ENCODE measurements at regions not wholly inside any gene's neighbourhood (a gene's known extent, or its start where the extent isn't known, plus 50 kb on each side); places are given as distances from the start of the nearest gene placed in this dataset.

- Histone ChIP-seq H3K4me3 (ENCODE audit: low read length in 3 of 3) (no peak overlapping the region), H3K9me3 (ENCODE audit: control insufficient read depth in 3 of 3, low read length in 3 of 3) (no peaks in the 10 kb centered on the region), H3K27ac (ENCODE audit: low read depth, low read length) (no peak overlapping the region), H3K36me3 (ENCODE audit: control insufficient read depth in 3 of 3, insufficient read depth in 3 of 3, low read length in 3 of 3) (no peaks in the 10 kb centered on the region), H3K9ac (ENCODE audit: low read depth in 1 of 3, low read length in 3 of 3) (no peak overlapping the region), H3K27me3 (ENCODE audit: control insufficient read depth in 3 of 3, insufficient read depth in 3 of 3, low read length in 3 of 3) (peaks cover 3 to 5% (median 4%) of the 10 kb centered on the region in 3 donors), H3K4me1 (ENCODE audit: control insufficient read depth in 3 of 3, insufficient read depth in 3 of 3, low read length in 3 of 3) (no peaks in the 10 kb centered on the region)
These were observed 153.1 kb upstream of the ARL4C start for GRCh38 chr2:234649951-234650350.

GRCh38 chr2:234643407-234643806 lies 146.5 kb upstream of the ARL4C start:
- Histone ChIP-seq H3K4me3 (ENCODE audit: low read length in 3 of 3) (no peak overlapping the region), H3K36me3 (ENCODE audit: control insufficient read depth in 3 of 3, insufficient read depth in 3 of 3, low read length in 3 of 3) (no peaks in the 10 kb centered on the region), H3K9ac (ENCODE audit: low read depth in 1 of 3, low read length in 3 of 3) (no peak overlapping the region), H3K4me1 (ENCODE audit: control insufficient read depth in 3 of 3, insufficient read depth in 3 of 3, low read length in 3 of 3) (no peaks in the 10 kb centered on the region), H3K27me3 (ENCODE audit: control insufficient read depth in 3 of 3, insufficient read depth in 3 of 3, low read length in 3 of 3) (no peaks in the 10 kb centered on the region), H3K27ac (ENCODE audit: low read depth, low read length) (no peak overlapping the region), H3K9me3 (ENCODE audit: control insufficient read depth in 3 of 3, low read length in 3 of 3) (no peaks in the 10 kb centered on the region)

- Histone ChIP-seq H3K4me3 (ENCODE audit: low read length in 3 of 3) (no peak overlapping the region), H3K27ac (ENCODE audit: low read depth, low read length) (no peak overlapping the region), H3K9ac (ENCODE audit: low read depth in 1 of 3, low read length in 3 of 3) (no peak overlapping the region), H3K27me3 (ENCODE audit: control insufficient read depth in 3 of 3, insufficient read depth in 3 of 3, low read length in 3 of 3) (no peaks in the 10 kb centered on the region), H3K36me3 (ENCODE audit: control insufficient read depth in 3 of 3, insufficient read depth in 3 of 3, low read length in 3 of 3) (no peaks in the 10 kb centered on the region), H3K4me1 (ENCODE audit: control insufficient read depth in 3 of 3, insufficient read depth in 3 of 3, low read length in 3 of 3) (no peaks in the 10 kb centered on the region), H3K9me3 (ENCODE audit: control insufficient read depth in 3 of 3, low read length in 3 of 3) (no peaks in the 10 kb centered on the region)
These were observed 144.2 kb upstream of the ARL4C start for GRCh38 chr2:234641086-234641485.

- no peak overlapping the region for H3K9ac ChIP-seq (ENCODE audit: low read depth in 1 of 3, low read length in 3 of 3)
- no peaks in the 10 kb centered on the region for H3K36me3 ChIP-seq (ENCODE audit: control insufficient read depth in 3 of 3, insufficient read depth in 3 of 3, low read length in 3 of 3)
- H3K27ac ChIP-seq (ENCODE audit: low read depth, low read length), result no peak overlapping the region
- H3K4me1 ChIP-seq (ENCODE audit: control insufficient read depth in 3 of 3, insufficient read depth in 3 of 3, low read length in 3 of 3), result no peaks in the 10 kb centered on the region
- H3K27me3 ChIP-seq (ENCODE audit: control insufficient read depth in 3 of 3, insufficient read depth in 3 of 3, low read length in 3 of 3), result no peaks in the 10 kb centered on the region
- H3K9me3 ChIP-seq (ENCODE audit: control insufficient read depth in 3 of 3, low read length in 3 of 3), result no peaks in the 10 kb centered on the region
- H3K4me3 ChIP-seq (ENCODE audit: low read length in 3 of 3), result no peak overlapping the region
These were observed 143.8 kb upstream of the ARL4C start for GRCh38 chr2:234640657-234641056.

GRCh38 chr2:234638966-234639365 lies 142.1 kb upstream of the ARL4C start:
- Histone ChIP-seq H3K27ac (ENCODE audit: low read depth, low read length) (no peak overlapping the region), H3K4me3 (ENCODE audit: low read length in 3 of 3) (no peak overlapping the region), H3K27me3 (ENCODE audit: control insufficient read depth in 3 of 3, insufficient read depth in 3 of 3, low read length in 3 of 3) (peaks cover 0 to under 1% (median 0%) of the 10 kb centered on the region in 3 donors), H3K36me3 (ENCODE audit: control insufficient read depth in 3 of 3, insufficient read depth in 3 of 3, low read length in 3 of 3) (no peaks in the 10 kb centered on the region), H3K9me3 (ENCODE audit: control insufficient read depth in 3 of 3, low read length in 3 of 3) (no peaks in the 10 kb centered on the region), H3K4me1 (ENCODE audit: control insufficient read depth in 3 of 3, insufficient read depth in 3 of 3, low read length in 3 of 3) (no peaks in the 10 kb centered on the region), H3K9ac (ENCODE audit: low read depth in 1 of 3, low read length in 3 of 3) (no peak overlapping the region)

- Histone ChIP-seq H3K4me1 (ENCODE audit: control insufficient read depth in 3 of 3, insufficient read depth in 3 of 3, low read length in 3 of 3) (no peaks in the 10 kb centered on the region), H3K9me3 (ENCODE audit: control insufficient read depth in 3 of 3, low read length in 3 of 3) (no peaks in the 10 kb centered on the region), H3K4me3 (ENCODE audit: low read length in 3 of 3) (no peak overlapping the region), H3K27me3 (ENCODE audit: control insufficient read depth in 3 of 3, insufficient read depth in 3 of 3, low read length in 3 of 3) (peaks cover 5 to 11% (median 10%) of the 10 kb centered on the region in 3 donors), H3K36me3 (ENCODE audit: control insufficient read depth in 3 of 3, insufficient read depth in 3 of 3, low read length in 3 of 3) (no peaks in the 10 kb centered on the region), H3K27ac (ENCODE audit: low read depth, low read length) (no peak overlapping the region), H3K9ac (ENCODE audit: low read depth in 1 of 3, low read length in 3 of 3) (no peak overlapping the region)
These were observed 138.4 kb upstream of the ARL4C start for GRCh38 chr2:234635284-234635683.

GRCh38 chr2:234633581-234634230 lies 136.8 kb upstream of the ARL4C start:
- H3K27ac ChIP-seq (ENCODE audit: low read depth, low read length), result no peak overlapping the region
- no peak overlapping the region for H3K9ac ChIP-seq (ENCODE audit: low read depth in 1 of 3, low read length in 3 of 3)
- H3K9me3 ChIP-seq (ENCODE audit: control insufficient read depth in 3 of 3, low read length in 3 of 3), result no peaks in the 10 kb centered on the region
- H3K36me3 ChIP-seq (ENCODE audit: control insufficient read depth in 3 of 3, insufficient read depth in 3 of 3, low read length in 3 of 3), result no peaks in the 10 kb centered on the region
- H3K4me1 ChIP-seq (ENCODE audit: control insufficient read depth in 3 of 3, insufficient read depth in 3 of 3, low read length in 3 of 3), result no peaks in the 10 kb centered on the region
- H3K4me3 ChIP-seq (ENCODE audit: low read length in 3 of 3), result no peak overlapping the region
- peaks cover 5 to 11% (median 10%) of the 10 kb centered on the region in 3 donors for H3K27me3 ChIP-seq (ENCODE audit: control insufficient read depth in 3 of 3, insufficient read depth in 3 of 3, low read length in 3 of 3)

GRCh38 chr2:234632527-234633391 lies 135.9 kb upstream of the ARL4C start:
- Histone ChIP-seq H3K9me3 (ENCODE audit: control insufficient read depth in 3 of 3, low read length in 3 of 3) (no peaks in the 10 kb centered on the region), H3K36me3 (ENCODE audit: control insufficient read depth in 3 of 3, insufficient read depth in 3 of 3, low read length in 3 of 3) (no peaks in the 10 kb centered on the region), H3K4me3 (ENCODE audit: low read length in 3 of 3) (no peak overlapping the region), H3K9ac (ENCODE audit: low read depth in 1 of 3, low read length in 3 of 3) (no peak overlapping the region), H3K4me1 (ENCODE audit: control insufficient read depth in 3 of 3, insufficient read depth in 3 of 3, low read length in 3 of 3) (no peaks in the 10 kb centered on the region), H3K27me3 (ENCODE audit: control insufficient read depth in 3 of 3, insufficient read depth in 3 of 3, low read length in 3 of 3) (peaks cover 5 to 11% (median 10%) of the 10 kb centered on the region in 3 donors), H3K27ac (ENCODE audit: low read depth, low read length) (no peak overlapping the region)

- Histone ChIP-seq H3K36me3 (ENCODE audit: control insufficient read depth in 3 of 3, insufficient read depth in 3 of 3, low read length in 3 of 3) (no peaks in the 10 kb centered on the region), H3K9me3 (ENCODE audit: control insufficient read depth in 3 of 3, low read length in 3 of 3) (no peaks in the 10 kb centered on the region), H3K9ac (ENCODE audit: low read depth in 1 of 3, low read length in 3 of 3) (no peak overlapping the region), H3K27ac (ENCODE audit: low read depth, low read length) (no peak overlapping the region), H3K27me3 (ENCODE audit: control insufficient read depth in 3 of 3, insufficient read depth in 3 of 3, low read length in 3 of 3) (peaks cover 5 to 11% (median 10%) of the 10 kb centered on the region in 3 donors), H3K4me3 (ENCODE audit: low read length in 3 of 3) (no peak overlapping the region), H3K4me1 (ENCODE audit: control insufficient read depth in 3 of 3, insufficient read depth in 3 of 3, low read length in 3 of 3) (no peaks in the 10 kb centered on the region)
These were observed 135.0 kb upstream of the ARL4C start for GRCh38 chr2:234631646-234632514.

Measured in skeletal muscle tissue (tissue), 3 donors.